ENCODE measurements at regions not wholly inside any gene's neighbourhood (a gene's known extent, or its start where the extent isn't known, plus 50 kb on each side); places are given as distances from the start of the nearest gene placed in this dataset.

- Histone ChIP-seq H3K9me3 (no peaks in the 10 kb centered on the region), H3K36me3 (no peaks in the 10 kb centered on the region), H3K27me3 (no peaks in the 10 kb centered on the region), H3K4me3 (no peak overlapping the region), H3K4me1 (no peaks in the 10 kb centered on the region), H3K27ac (no peak overlapping the region)
- intact Hi-C loops (cut with DNase I): no loop called here
- DNase-seq (no peak), ATAC-seq (no peak)
- TF ChIP-seq CTCF (IDR thresholded peaks at IDR 0.05): no peak
Observed at GRCh38 chr11:112481431-112481830, 220.8 kb upstream of the PLET1 start.

- intact Hi-C loops (cut with DNase I): no loop called here
- H3K27ac ChIP-seq: no peak overlapping the region
- no peaks in the 10 kb centered on the region for H3K9me3 ChIP-seq
- TF ChIP-seq CTCF (IDR thresholded peaks at IDR 0.05): no peak
- ATAC-seq (no peak), DNase-seq (no peak)
- H3K36me3 ChIP-seq: no peaks in the 10 kb centered on the region
- H3K4me1 ChIP-seq: no peaks in the 10 kb centered on the region
- H3K4me3 ChIP-seq: no peak overlapping the region
- H3K27me3 ChIP-seq: no peaks in the 10 kb centered on the region
Observed at GRCh38 chr11:112481893-112482292, 221.2 kb upstream of the PLET1 start.

DNA sequence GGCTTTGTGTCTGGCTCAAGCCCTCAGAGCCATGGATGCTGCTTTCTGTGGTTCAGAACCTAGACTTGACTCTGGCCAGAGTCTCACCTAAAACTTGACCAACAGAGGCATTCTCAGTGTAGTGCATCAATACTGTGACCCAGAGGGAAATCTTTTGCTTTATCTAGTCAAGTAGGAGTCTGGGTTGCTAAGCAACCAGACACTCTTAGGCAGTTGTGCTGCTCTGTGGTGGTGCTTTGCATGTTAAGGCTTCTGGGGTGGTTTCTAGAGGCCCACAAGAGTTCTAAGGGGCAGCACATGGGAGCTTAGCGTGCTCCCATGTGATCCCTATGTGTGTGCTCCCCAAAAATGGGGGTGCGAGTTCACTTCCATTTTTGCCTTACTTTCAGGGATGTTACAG, 224.6 kb upstream of the PLET1 start:
- Histone ChIP-seq H3K4me3 (no peak overlapping the region), H3K9me3 (no peaks in the 10 kb centered on the region), H3K27me3 (no peaks in the 10 kb centered on the region), H3K36me3 (no peaks in the 10 kb centered on the region), H3K27ac (no peak overlapping the region), H3K4me1 (no peaks in the 10 kb centered on the region)
- ATAC-seq (no peak), DNase-seq (no peak)
- no peak for TF ChIP-seq CTCF (IDR thresholded peaks at IDR 0.05)
- intact Hi-C loops (cut with DNase I): no loop called here

DNA sequence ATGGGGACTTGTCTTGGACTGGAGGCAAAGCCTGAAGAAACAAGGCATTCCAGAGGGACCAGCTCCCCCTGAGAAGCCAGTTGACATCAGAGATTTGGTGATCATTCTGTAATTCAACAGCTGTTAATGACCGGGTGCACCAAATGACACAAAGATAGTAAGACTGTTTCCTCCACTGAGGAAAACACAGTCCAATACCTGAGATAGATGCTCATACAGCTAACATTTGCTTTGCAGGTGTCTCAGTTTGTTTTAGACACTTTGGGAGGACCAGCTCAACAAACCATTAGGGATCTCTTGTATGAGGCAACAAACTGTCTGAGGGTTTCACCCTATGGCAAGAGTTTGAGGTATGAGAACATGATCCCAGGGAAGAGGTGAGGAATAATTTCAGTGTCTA, 237.2 kb upstream of the PLET1 start:
- intact Hi-C loops (cut with DNase I): no loop called here
- H3K4me1 ChIP-seq: no peaks in the 10 kb centered on the region

DNA sequence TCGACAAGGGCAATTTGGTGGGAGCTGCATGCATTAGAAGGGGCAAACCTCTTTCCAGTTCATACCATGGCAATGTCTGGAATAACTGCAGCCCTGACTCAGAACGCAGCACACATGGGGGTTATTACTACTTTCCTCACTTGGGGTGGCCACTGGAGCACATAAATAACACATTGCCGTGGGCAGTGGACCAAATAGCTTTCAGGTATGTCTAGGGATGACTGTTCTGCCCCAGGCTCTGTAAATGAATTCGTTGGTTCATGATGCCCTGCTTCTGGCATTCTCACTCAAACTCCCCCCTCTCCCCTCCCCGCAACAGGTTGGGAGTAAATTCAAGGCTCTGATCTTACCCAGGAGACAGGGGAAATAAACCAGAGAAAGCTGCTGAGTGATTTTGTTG, 238.0 kb upstream of the PLET1 start:
- ATAC-seq: no peak
- Histone ChIP-seq H3K4me1 (no peaks in the 10 kb centered on the region), H3K27ac (no peak overlapping the region), H3K36me3 (no peaks in the 10 kb centered on the region), H3K4me3 (no peak overlapping the region), H3K9me3 (no peaks in the 10 kb centered on the region), H3K27me3 (no peaks in the 10 kb centered on the region)
- TF ChIP-seq CTCF (IDR thresholded peaks at IDR 0.05): no peak
- intact Hi-C loops (cut with DNase I): no loop called here
- no peak for DNase-seq

More for the DNA sequence above, 237.2 kb upstream of the PLET1 start:
- no peaks in the 10 kb centered on the region for H3K27me3 ChIP-seq
- no peak overlapping the region for H3K4me3 ChIP-seq
- H3K9me3 ChIP-seq: no peaks in the 10 kb centered on the region
- no peak for DNase-seq
- H3K36me3 ChIP-seq: no peaks in the 10 kb centered on the region
- TF ChIP-seq CTCF (IDR thresholded peaks at IDR 0.05): no peak
- no peak for ATAC-seq
- no peak overlapping the region for H3K27ac ChIP-seq
